HEK293T (cell line): ENCODE measurements at regions not wholly inside any gene's neighbourhood (a gene's known extent, or its start where the extent isn't known, plus 50 kb on each side); places are given as distances from the start of the nearest gene placed in this dataset.

Experiments
- CTCF ChIA-PET: fragments of 350-600 bp; formaldehyde crosslinking; extraction: SDS; loops from one replicate; lab custom pipeline; 2021; ENCODE audit warnings: antibody characterized with exemption, inconsistent platforms; lab: Yijun Ruan, JAX
- POLR2A ChIA-PET: fragments of 350-600 bp; formaldehyde crosslinking; extraction: SDS; loops from one replicate; lab custom pipeline; 2020; ENCODE audit warnings: antibody characterized with exemption, inconsistent platforms; lab: Yijun Ruan, JAX
- DNase-seq: peaks from one replicate; pipeline ENCODE4 v3.0.0; 2012; ENCODE audit warnings: mixed read lengths; ENCODE audit errors: extremely low spot score
- ARNT ChIP-seq: fragments of 450-650 bp; IDR thresholded peaks from 2 replicates; pipeline ENCODE4 v1.6.1; 2017; ENCODE audit warnings: mild to moderate bottlenecking
- BHLHE40 ChIP-seq: fragments of 450-650 bp; IDR thresholded peaks from 2 replicates; pipeline ENCODE4 v1.6.1; 2016; ENCODE audit warnings: mild to moderate bottlenecking, moderate library complexity, borderline replicate concordance
- CTBP1 ChIP-seq: fragments of 450-650 bp; IDR thresholded peaks from 2 replicates; pipeline ENCODE4 v1.6.1; 2016; ENCODE audit warnings: borderline replicate concordance
- ELF4 ChIP-seq: fragments of 450-650 bp; IDR thresholded peaks from 2 replicates; pipeline ENCODE4 v1.6.1; 2017; ENCODE audit warnings: antibody characterized with exemption
- FOXA1 ChIP-seq: fragments of 450-650 bp; IDR thresholded peaks from 2 replicates; pipeline ENCODE4 v1.6.1; 2016; ENCODE audit warnings: mild to moderate bottlenecking
- FOXK2 ChIP-seq: fragments of 450-650 bp; IDR thresholded peaks from 2 replicates; pipeline ENCODE4 v1.6.1; 2016; ENCODE audit warnings: mild to moderate bottlenecking
- FOXM1 ChIP-seq: fragments of 450-650 bp; IDR thresholded peaks from 2 replicates; pipeline ENCODE4 v1.6.1; 2017; ENCODE audit warnings: mild to moderate bottlenecking, borderline replicate concordance
- HDGF ChIP-seq: fragments of 450-650 bp; IDR thresholded peaks from 2 replicates; pipeline ENCODE4 v1.6.1; 2017; ENCODE audit warnings: antibody characterized with exemption, borderline replicate concordance
- L3MBTL2 ChIP-seq: fragments of 450-650 bp; conservative IDR thresholded peaks from 2 replicates; pipeline ENCODE4 v1.6.1; 2016; ENCODE audit warnings: mild to moderate bottlenecking
- LEF1 ChIP-seq: fragments of 450-650 bp; IDR thresholded peaks from 2 replicates; pipeline ENCODE4 v1.6.1; 2017; ENCODE audit warnings: mild to moderate bottlenecking, borderline replicate concordance
- NFRKB ChIP-seq: fragments of 450-650 bp; IDR thresholded peaks from 2 replicates; pipeline ENCODE4 v1.6.1; 2016; ENCODE audit warnings: mild to moderate bottlenecking, moderate library complexity
- SP1 ChIP-seq: fragments of 450-650 bp; IDR thresholded peaks from 2 replicates; pipeline ENCODE4 v1.6.1; 2017
- SUZ12 ChIP-seq: fragments of 450-650 bp; IDR thresholded peaks from 2 replicates; pipeline ENCODE4 v1.6.1; 2016; ENCODE audit warnings: mild to moderate bottlenecking
- TARDBP ChIP-seq: fragments of 450-650 bp; IDR thresholded peaks from 2 replicates; pipeline ENCODE4 v1.6.1; 2016
- ZNF384 ChIP-seq: fragments of 450-650 bp; IDR thresholded peaks from 2 replicates; pipeline ENCODE4 v1.6.1; 2016
- TF ChIP-seq, protein P1 (sequence below): fragments of 450-650 bp; IDR thresholded peaks from 2 replicates; pipeline ENCODE4 v1.6.1; 2016

DNA sequence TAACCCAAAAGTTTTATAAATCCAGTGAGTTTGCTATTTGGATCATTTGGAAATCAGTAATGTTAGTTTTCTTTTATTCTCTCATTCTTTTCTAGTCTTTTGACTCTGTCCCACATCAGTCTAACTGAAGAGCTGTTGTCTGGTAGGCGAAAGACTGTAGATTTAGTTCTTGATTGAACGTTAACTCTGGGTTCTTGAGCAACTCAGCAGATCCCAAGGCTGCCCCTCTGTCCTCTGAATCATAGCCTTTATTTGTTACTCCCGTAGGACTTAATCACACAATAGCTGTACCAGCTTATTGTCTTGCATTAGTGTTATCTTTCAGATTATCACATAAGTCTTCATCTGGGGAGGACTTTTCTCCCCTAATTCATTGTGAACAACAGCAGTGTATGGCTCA is 119.3 kb upstream of the TOM1L1 start:
- ChIA-PET POLR2A (no interaction called here), CTCF (interaction anchor here (0.5 kb wide), 1 partner anchor 40 kb away, joined by 4 read pairs; no protein-coding TSS in a partner anchor)
- no peak for DNase-seq
- no peak for TF ChIP-seq FOXA1
- TF ChIP-seq FOXM1, result no peak
- no peak for TF ChIP-seq ELF4
- TF ChIP-seq ARNT, result no peak
- TF ChIP-seq NFRKB, result no peak
- no peak for TF ChIP-seq SP1
- TF ChIP-seq HDGF, result no peak
- TF ChIP-seq CTBP1, result no peak
- no peak for TF ChIP-seq L3MBTL2
- TF ChIP-seq TARDBP, result no peak

DNA sequence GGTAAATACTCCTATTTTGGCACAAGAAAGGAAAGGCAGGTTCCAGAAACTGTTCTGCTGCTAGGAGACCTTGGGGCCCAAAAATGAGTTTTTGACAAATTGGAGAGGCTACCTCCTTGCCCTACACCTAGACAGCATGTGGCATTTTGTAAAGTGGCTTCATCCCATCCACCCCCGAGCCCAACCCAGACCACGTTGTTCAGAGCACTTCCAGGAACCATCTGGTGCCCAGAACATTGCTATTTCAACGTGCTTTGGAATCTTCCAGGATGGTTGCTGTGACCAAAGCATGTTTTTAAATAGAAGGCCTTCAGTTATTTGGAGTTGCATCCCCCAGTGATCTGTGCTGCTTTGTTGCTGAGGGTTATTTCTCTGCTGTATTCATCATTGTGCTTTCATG is 116.3 kb upstream of the TOM1L1 start:
- ChIA-PET POLR2A (no interaction called here), CTCF (no interaction called here)
- TF ChIP-seq L3MBTL2 (no peak), ZNF384 (no peak), FOXM1 (no peak), HDGF (no peak), CTBP1 (no peak), BHLHE40 (no peak), ELF4 (no peak), TARDBP (no peak), NFRKB (no peak), FOXA1 (no peak), LEF1 (no peak), SUZ12 (no peak)
- TF ChIP-seq, protein P1, sequence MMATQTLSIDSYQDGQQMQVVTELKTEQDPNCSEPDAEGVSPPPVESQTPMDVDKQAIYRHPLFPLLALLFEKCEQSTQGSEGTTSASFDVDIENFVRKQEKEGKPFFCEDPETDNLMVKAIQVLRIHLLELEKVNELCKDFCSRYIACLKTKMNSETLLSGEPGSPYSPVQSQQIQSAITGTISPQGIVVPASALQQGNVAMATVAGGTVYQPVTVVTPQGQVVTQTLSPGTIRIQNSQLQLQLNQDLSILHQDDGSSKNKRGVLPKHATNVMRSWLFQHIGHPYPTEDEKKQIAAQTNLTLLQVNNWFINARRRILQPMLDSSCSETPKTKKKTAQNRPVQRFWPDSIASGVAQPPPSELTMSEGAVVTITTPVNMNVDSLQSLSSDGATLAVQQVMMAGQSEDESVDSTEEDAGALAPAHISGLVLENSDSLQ, result no peak
- DNase-seq, result no peak

DNA sequence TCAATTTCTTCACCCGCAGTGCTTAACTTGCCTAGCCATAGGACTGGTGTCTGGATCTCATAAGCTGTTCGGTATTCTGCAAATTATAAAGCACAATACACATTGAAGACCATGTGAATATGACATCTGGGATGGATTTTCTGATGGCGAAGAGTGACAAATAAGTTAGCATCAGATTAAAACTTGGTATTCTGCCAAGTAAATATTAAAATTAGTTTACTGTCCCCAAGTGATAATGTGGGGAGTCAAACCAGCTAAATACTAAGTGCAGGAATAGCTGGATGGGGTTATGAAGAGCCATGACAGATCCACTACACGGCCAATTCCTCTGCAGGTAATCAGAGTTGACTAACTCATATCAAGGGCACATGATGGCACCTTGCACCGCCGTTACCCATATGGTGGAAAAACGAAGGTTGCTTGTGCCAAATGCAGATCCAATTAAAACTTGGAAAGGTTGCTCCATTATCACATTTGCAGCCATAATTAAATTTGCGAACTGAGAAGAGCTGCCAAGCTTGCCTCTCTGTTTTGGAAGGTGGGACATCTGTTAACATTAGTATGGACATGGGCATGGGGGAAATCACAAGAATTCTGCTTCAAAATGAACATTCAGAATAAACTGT is 114.9 kb upstream of the TOM1L1 start:
- no peak for TF ChIP-seq FOXM1
- DNase-seq, result no peak
- POLR2A ChIA-PET, result no interaction called here
- CTCF ChIA-PET, result no interaction called here

DNA sequence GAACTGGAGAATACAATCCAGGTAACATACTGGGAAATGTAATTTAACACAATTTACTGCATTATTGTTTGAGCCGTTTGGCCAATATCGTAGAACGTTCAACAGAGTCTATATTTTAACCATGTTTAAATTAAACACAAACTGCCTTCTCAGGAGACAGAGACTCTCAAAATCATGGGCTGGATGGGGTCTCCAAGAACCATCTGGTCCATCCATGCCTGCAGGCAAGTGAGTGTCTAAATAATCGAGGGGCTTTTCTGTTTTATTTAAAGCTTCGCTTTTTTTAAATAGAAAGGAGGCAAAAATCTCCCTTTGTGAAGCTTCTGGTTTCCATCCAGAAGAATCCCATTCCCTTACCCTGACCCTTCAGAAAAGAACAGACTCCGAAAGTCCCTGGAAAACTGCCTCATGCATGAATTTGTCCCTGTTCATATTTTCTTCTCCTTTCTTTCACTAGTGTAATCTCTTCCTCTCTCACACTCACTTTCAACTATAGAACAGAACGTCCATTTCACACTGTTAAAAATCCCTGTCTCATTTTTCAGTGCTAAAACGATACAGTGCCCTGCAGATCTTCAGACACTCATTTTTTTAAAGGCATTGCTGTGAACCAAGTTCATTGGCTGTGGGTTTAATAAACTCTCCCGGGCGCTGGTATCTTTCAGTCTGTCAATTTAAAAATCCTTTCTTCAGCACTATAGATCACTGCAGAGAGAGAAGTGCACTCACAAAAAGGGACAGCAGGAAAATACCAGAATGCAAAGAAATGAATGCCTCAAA is 111.4 kb upstream of the TOM1L1 start:
- CTCF ChIA-PET, result no interaction called here

DNA sequence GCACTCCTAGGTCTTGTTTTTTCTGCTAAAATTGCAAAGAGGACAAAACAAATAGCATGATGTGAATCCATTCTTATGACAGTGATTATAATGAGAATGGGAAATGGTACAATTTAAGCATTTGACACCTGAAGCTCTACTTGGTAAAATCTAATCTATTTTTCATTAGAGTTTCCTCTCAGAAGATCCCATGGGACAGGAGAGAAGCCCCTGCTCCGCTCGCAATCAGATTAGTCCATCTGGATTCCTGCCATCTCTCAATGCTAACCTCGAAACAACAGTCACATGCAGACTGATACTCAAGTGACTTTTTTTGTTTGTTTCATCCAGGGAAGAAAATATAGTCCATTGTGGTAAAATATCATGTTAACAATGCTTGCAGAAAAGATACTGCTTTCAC is 107.4 kb upstream of the TOM1L1 start:
- no peak for DNase-seq
- POLR2A ChIA-PET, result no interaction called here
- TF ChIP-seq BHLHE40, result no peak
- no peak for TF ChIP-seq ARNT
- TF ChIP-seq, protein P1, result no peak
- TF ChIP-seq SP1, result no peak
- no peak for TF ChIP-seq FOXA1
- TF ChIP-seq ZNF384, result no peak
- no peak for TF ChIP-seq CTBP1
- no peak for TF ChIP-seq HDGF
- CTCF ChIA-PET, result no interaction called here

More for the DNA sequence above, 111.4 kb upstream of the TOM1L1 start:
- DNase-seq, result no peak
- TF ChIP-seq CTBP1, result no peak
- TF ChIP-seq FOXM1, result no peak
- TF ChIP-seq FOXK2, result no peak
- TF ChIP-seq LEF1, result no peak
- TF ChIP-seq HDGF, result no peak
- no peak for TF ChIP-seq L3MBTL2
- no peak for TF ChIP-seq FOXA1
- TF ChIP-seq ELF4, result no peak
- POLR2A ChIA-PET, result no interaction called here

DNA sequence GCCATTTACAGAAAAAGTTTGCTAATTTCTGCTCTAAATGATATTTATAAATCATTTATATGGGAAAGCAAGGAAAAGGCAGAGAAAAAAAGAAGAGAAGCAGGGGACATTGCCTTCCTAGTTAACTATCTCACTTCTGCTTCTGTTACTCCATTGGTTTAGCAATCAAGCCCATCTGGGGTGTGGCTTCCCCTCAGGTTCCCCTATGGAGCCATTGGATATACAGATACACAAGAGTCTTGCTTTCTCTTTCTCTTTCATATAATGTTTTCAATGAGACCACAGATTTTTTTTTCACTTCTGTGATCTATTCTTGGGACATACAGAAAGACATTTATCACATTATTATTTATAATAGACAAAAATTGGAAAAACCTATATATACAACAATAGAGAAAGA is 105.6 kb upstream of the TOM1L1 start:
- no peak for DNase-seq

DNA sequence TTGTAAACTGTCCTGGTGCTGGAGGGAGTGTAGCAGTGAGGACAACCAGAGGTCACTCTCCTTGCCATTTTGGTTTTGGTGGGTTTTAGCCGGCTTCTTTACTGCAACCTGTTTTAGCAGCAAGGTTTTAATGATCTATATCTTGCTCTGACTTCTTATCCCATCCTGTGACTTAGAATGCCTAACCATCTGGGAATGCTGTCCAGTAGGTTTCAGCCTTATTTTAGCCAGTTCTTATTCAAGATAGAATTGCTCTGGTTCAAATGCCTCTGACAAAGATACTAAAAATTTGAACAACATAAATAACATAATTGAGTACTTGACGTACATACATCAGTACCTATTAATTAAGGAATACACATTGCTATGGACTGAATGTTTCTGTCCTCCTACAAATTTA is 93.3 kb upstream of the TOM1L1 start:
- POLR2A ChIA-PET, result no interaction called here
- no peak for DNase-seq
- TF ChIP-seq CTBP1, result no peak
- no peak for TF ChIP-seq ELF4
- no peak for TF ChIP-seq ARNT
- no peak for TF ChIP-seq NFRKB
- no peak for TF ChIP-seq HDGF
- TF ChIP-seq SUZ12, result no peak
- TF ChIP-seq LEF1, result no peak
- no peak for TF ChIP-seq FOXK2
- no peak for TF ChIP-seq TARDBP
- no peak for TF ChIP-seq FOXM1
- TF ChIP-seq ZNF384, result no peak
- no peak for TF ChIP-seq L3MBTL2
- CTCF ChIA-PET, result no interaction called here

More for the DNA sequence above, 105.6 kb upstream of the TOM1L1 start:
- ChIA-PET CTCF (no interaction called here), POLR2A (no interaction called here)
- TF ChIP-seq SP1, result no peak
- TF ChIP-seq, protein P1, result no peak
- TF ChIP-seq NFRKB, result no peak
